Thyroid gland (tissue), 4 donors: ENCODE measurements at regions not wholly inside any gene's neighbourhood (a gene's known extent, or its start where the extent isn't known, plus 50 kb on each side); places are given as distances from the start of the nearest gene placed in this dataset.

Experiments
- DNase-seq, 2 donors: peaks; one replicate each; pipeline ENCODE4 v3.0.0-alpha.2; 2019
- H3K27ac ChIP-seq, 3 donors: fragments of 200-600 bp; sonication (generic); 1 replicate in 2 of 3; 2 replicates in 1 of 3; pipeline ENCODE4 v1.5.1; 2016 to 2019; ENCODE audit warnings: mild to moderate bottlenecking in 1 of 3, moderate library complexity in 1 of 3
- H3K27me3 ChIP-seq: fragments of 200-600 bp; sonication (generic); one replicate; pipeline ENCODE4 v1.5.1; 2019
- H3K36me3 ChIP-seq, 2 donors: fragments of 200-600 bp; sonication (generic); one replicate each; pipeline ENCODE4 v1.5.1; 2016 to 2019
- H3K4me1 ChIP-seq, 2 donors: fragments of 200-600 bp; sonication (generic); one replicate each; pipeline ENCODE4 v1.5.1; 2017 to 2019
- H3K4me3 ChIP-seq, 3 donors: fragments of 200-600 bp; sonication (generic); replicated peaks in 1 of 3; 1 replicate in 2 of 3; 2 replicates in 1 of 3; pipeline ENCODE4 v1.5.1; 2016; ENCODE audit warnings: mild to moderate bottlenecking in 1 of 3
- H3K9me3 ChIP-seq: fragments of 200-600 bp; sonication (generic); one replicate; pipeline ENCODE4 v1.5.1; 2017
- CTCF ChIP-seq, 6 experiments: fragments of 200-600 bp in 3 of 6; fragments of 450-650 bp in 3 of 6; sonication (generic) in 3 of 6; IDR thresholded peaks; one replicate each; pipeline ENCODE4 v1.5.1; 2016 to 2019; ENCODE audit warnings: antibody characterized with exemption in 6 of 6, mild to moderate bottlenecking in 2 of 6, inconsistent platforms in 1 of 6, moderate library complexity in 1 of 6
- POLR2A ChIP-seq, 2 donors: fragments of 450-650 bp; IDR thresholded peaks; one replicate each; pipeline ENCODE4 v1.6.1; 2017; ENCODE audit warnings: antibody characterized with exemption in 2 of 2, mild to moderate bottlenecking in 2 of 2, moderate library complexity in 1 of 2
- WGBS, 2 donors: methylation state at CpG; one replicate each; pipeline ENCODE4 v1.1.5; 2017; 5-methylcytosine and 5-hydroxymethylcytosine counted together
- intact Hi-C: fragments of 100-400 bp; cut with DNase I; formaldehyde crosslinking; loops from one replicate; pipeline ENCODE4 v1.15.1; 2023

DNA sequence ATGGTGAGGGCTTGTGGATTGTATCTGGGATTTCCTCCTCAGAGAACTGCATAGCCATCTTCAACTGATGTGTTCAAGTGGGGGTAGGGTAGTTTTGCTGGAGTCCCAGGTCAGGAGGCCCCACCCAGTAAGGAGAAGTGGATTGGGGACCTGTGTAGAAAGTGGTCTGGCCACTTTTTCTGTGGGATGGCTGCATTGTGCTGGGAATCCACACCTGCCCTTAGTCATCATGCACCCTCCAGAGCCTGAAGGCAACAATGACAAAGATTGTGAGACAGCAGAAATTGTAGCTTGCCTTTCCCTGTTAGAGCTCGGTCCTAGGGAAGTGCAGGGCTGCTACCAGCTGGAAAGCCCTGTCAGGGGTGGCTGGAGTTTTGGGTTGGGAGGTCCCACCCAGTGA lies 255.4 kb downstream of the NDFIP2 start:
- Histone ChIP-seq H3K4me1 (peaks cover 2 to 13% of the 10 kb centered on the region in 2 donors), H3K4me3 (no peak overlapping the region), H3K9me3 (no peaks in the 10 kb centered on the region), H3K27ac (no peak overlapping the region), H3K36me3 (no peaks in the 10 kb centered on the region), H3K27me3 (no peaks in the 10 kb centered on the region)
- intact Hi-C loops: no loop called here
- DNase-seq: no peak
- TF ChIP-seq CTCF (IDR thresholded peaks at IDR 0.05) (no peak), POLR2A (IDR thresholded peaks at IDR 0.05) (no peak)
- 89 to 100% methylated on average over 1 of the region's 1 CpG for WGBS, 2 donors

DNA sequence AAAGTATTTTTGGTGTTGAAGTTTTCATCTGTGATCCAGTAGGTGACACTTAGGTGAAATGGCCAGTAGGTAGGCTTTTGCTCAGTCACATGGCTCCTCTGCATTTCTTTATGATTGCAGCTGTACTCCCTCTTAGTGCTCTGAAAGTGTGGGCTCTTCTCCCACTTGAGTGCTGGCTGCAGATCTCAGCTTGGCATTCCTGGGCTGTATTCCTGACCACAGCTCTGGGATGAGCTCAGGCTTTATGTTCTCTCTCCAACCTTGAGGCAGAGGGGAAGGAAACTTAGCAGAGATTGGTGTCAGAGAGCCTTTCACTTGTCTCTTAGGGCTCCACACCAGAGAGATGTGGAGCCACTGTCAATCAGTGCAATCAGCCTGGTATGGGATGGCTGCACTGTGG lies 254.3 kb downstream of the NDFIP2 start:
- Histone ChIP-seq H3K27ac (no peak overlapping the region), H3K36me3 (no peaks in the 10 kb centered on the region), H3K4me1 (peaks cover 0 to 1% of the 10 kb centered on the region in 2 donors), H3K27me3 (no peaks in the 10 kb centered on the region), H3K9me3 (no peaks in the 10 kb centered on the region), H3K4me3 (no peak overlapping the region)
- intact Hi-C loops: no loop called here
- no peak for DNase-seq
- TF ChIP-seq POLR2A (IDR thresholded peaks at IDR 0.05) (no peak), CTCF (IDR thresholded peaks at IDR 0.05) (no peak)

GRCh38 chr13:79727086-79727485 lies 246.1 kb downstream of the NDFIP2 start:
- no peaks in the 10 kb centered on the region for H3K36me3 ChIP-seq
- H3K4me1 ChIP-seq: peaks cover 0 to 18% of the 10 kb centered on the region in 2 donors
- no peak for DNase-seq
- H3K9me3 ChIP-seq: no peaks in the 10 kb centered on the region
- intact Hi-C loops: no loop called here
- no peak overlapping the region for H3K4me3 ChIP-seq
- no peak overlapping the region for H3K27ac ChIP-seq
- no peaks in the 10 kb centered on the region for H3K27me3 ChIP-seq
- TF ChIP-seq POLR2A (IDR thresholded peaks at IDR 0.05): no peak

DNA sequence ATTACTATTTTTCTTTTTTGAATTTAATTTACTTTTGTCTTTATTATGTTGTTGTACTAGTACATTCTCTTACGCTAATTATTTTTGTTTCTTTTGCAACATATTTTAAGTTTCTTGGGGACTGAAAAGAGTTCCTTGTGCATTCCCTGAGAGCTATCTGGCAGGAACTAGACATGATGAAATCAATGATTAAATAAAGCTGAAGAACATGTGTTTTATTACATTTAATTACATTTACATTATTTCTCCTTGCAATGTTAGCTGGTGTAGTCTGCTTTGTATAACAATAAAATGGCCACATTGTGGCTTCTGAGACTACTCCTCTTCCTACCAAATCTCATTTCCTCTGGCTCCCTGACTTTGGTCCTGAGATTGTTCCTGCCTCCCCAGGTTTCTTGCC lies 244.9 kb downstream of the NDFIP2 start:
- H3K9me3 ChIP-seq: no peaks in the 10 kb centered on the region
- WGBS, 2 donors: 77 to 78% methylated on average over 1 of the region's 1 CpG
- no peaks in the 10 kb centered on the region for H3K27me3 ChIP-seq
- peaks cover 0 to 18% of the 10 kb centered on the region in 2 donors for H3K4me1 ChIP-seq
- TF ChIP-seq CTCF (IDR thresholded peaks at IDR 0.05): no peak
- TF ChIP-seq POLR2A (IDR thresholded peaks at IDR 0.05): no peak
- intact Hi-C loops: no loop called here
- H3K4me3 ChIP-seq: no peak overlapping the region
- DNase-seq: no peak
- H3K36me3 ChIP-seq: no peaks in the 10 kb centered on the region
- H3K27ac ChIP-seq: no peak overlapping the region

DNA sequence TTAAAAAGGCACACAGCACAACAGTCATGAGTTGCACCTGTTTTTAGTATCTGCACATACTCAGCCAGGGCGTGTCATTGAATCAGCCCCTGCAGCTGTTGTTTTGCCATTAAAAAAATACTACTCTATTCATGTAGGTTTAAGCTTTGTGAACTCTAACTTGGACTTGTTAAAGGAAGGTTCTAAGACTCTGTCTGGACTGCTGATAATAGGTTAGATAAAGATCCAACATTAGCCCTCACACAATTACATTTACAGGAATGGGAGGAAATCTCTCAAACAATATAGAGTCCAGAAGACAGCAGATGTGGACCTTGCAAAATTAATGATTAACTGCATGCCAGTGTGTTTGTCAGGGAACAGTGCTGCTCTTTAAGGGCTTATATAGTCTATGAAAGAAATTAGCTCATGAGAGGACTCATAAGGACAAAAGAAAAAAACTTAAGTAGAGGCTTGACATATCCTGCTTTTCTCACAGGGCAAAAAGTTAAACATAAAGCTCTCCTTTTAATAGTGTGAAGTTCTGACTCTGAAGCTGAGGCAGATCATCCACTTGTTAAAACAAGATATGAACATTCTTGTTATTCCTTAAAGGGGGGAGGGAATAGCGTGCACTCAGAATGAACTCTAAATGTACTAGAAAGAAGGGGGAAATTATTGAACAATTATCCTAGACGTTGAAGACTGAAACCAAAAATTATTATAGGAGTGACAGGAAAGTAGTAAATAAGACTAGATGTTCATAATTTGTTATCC lies 243.6 kb downstream of the NDFIP2 start:
- no peaks in the 10 kb centered on the region for H3K36me3 ChIP-seq
- no peak overlapping the region for H3K27ac ChIP-seq
- no peak for TF ChIP-seq POLR2A (IDR thresholded peaks at IDR 0.05)
- no peak for TF ChIP-seq CTCF (IDR thresholded peaks at IDR 0.05)
- H3K4me3 ChIP-seq: no peak overlapping the region
- WGBS, 2 donors: 66 to 79% methylated on average over 3 of the region's 3 CpGs
- no peaks in the 10 kb centered on the region for H3K9me3 ChIP-seq
- DNase-seq: no peak
- intact Hi-C loops: no loop called here
- peaks cover 0 to 18% of the 10 kb centered on the region in 2 donors for H3K4me1 ChIP-seq
- H3K27me3 ChIP-seq: no peaks in the 10 kb centered on the region
